ENCODE measurements at regions not wholly inside any gene's neighbourhood (a gene's known extent, or its start where the extent isn't known, plus 50 kb on each side); places are given as distances from the start of the nearest gene placed in this dataset.
"Not testable (repeated sequence)": the region's sequence is repeated elsewhere in the genome, so short reads cannot be mapped to it uniquely, and the experiment has no call there.

GRCh38 chr15:31725619-31726018 is 304.7 kb upstream of the CHRNA7 start:
- peaks cover 10 to 13% of the 10 kb centered on the region in 2 donors for H3K27me3 Mint-ChIP-seq
- H3K4me3 ChIP-seq (ENCODE audit: low read length in 2 of 2); H3K4me1 ChIP-seq (ENCODE audit: insufficient read depth, low read length); intact Hi-C loops (cut with micrococcal nuclease); H3K27ac Mint-ChIP-seq; POLR2A ChIA-PET (ENCODE audit: partially characterized antibody); H3K27ac ChIP-seq (ENCODE audit: low read depth, low read length); H3K4me3 Mint-ChIP-seq; H3K4me1 Mint-ChIP-seq; DNase-seq; H3K36me3 Mint-ChIP-seq; CTCF ChIA-PET (ENCODE audit: partially characterized antibody); H3K9me3 ChIP-seq (ENCODE audit: control insufficient read depth in 1 of 2, low read length in 2 of 2); H3K27me3 ChIP-seq (ENCODE audit: insufficient read depth, low read length); H3K36me3 ChIP-seq (ENCODE audit: insufficient read depth, low read length): not testable (repeated sequence)
- peaks cover 0 to 13% (median 5%) of the 10 kb centered on the region in 8 donors for H3K9me3 Mint-ChIP-seq

GRCh38 chr15:31727612-31728011 is 302.7 kb upstream of the CHRNA7 start:
- ChIA-PET POLR2A (ENCODE audit: partially characterized antibody) (no interaction called here), CTCF (ENCODE audit: partially characterized antibody) (no interaction called here)
- Mint-ChIP-seq H3K36me3 (no peaks in the 10 kb centered on the region), H3K4me1 (no peaks in the 10 kb centered on the region), H3K27ac (no peak overlapping the region), H3K27me3 (peaks cover 21 to 24% of the 10 kb centered on the region in 2 donors), H3K4me3 (no peak overlapping the region), H3K9me3 (peaks cover 2 to 21% (median 7%) of the 10 kb centered on the region in 8 donors)
- Histone ChIP-seq H3K27ac (ENCODE audit: low read depth, low read length) (no peak overlapping the region), H3K4me1 (ENCODE audit: insufficient read depth, low read length) (no peaks in the 10 kb centered on the region), H3K36me3 (ENCODE audit: insufficient read depth, low read length) (no peaks in the 10 kb centered on the region), H3K27me3 (ENCODE audit: insufficient read depth, low read length) (no peaks in the 10 kb centered on the region), H3K4me3 (ENCODE audit: low read length in 2 of 2) (no peak overlapping the region), H3K9me3 (ENCODE audit: control insufficient read depth in 1 of 2, low read length in 2 of 2) (no peaks in the 10 kb centered on the region)
- intact Hi-C loops (cut with micrococcal nuclease) = no loop called here
- DNase-seq = no peak

- Mint-ChIP-seq H3K27me3 (peaks cover 17 to 27% of the 10 kb centered on the region in 2 donors), H3K9me3 (peaks cover 3 to 33% (median 20%) of the 10 kb centered on the region in 8 donors), H3K4me3 (no peak overlapping the region), H3K27ac (no peak overlapping the region), H3K36me3 (no peaks in the 10 kb centered on the region), H3K4me1 (no peaks in the 10 kb centered on the region)
- H3K36me3 ChIP-seq (ENCODE audit: insufficient read depth, low read length) = no peaks in the 10 kb centered on the region
- H3K27ac ChIP-seq (ENCODE audit: low read depth, low read length) = no peak overlapping the region
- H3K4me1 ChIP-seq (ENCODE audit: insufficient read depth, low read length) = no peaks in the 10 kb centered on the region
- no peak for DNase-seq
- intact Hi-C loops (cut with micrococcal nuclease) = no loop called here
- no peaks in the 10 kb centered on the region for H3K9me3 ChIP-seq (ENCODE audit: control insufficient read depth in 1 of 2, low read length in 2 of 2)
- no peaks in the 10 kb centered on the region for H3K27me3 ChIP-seq (ENCODE audit: insufficient read depth, low read length)
- ChIA-PET POLR2A (ENCODE audit: partially characterized antibody) (no interaction called here), CTCF (ENCODE audit: partially characterized antibody) (no interaction called here)
- no peak overlapping the region for H3K4me3 ChIP-seq (ENCODE audit: low read length in 2 of 2)
Measured at GRCh38 chr15:31732726-31733125, 297.6 kb upstream of the CHRNA7 start.

GRCh38 chr15:31733424-31733823 is 296.9 kb upstream of the CHRNA7 start:
- no peak overlapping the region for H3K4me3 Mint-ChIP-seq
- ChIA-PET POLR2A (ENCODE audit: partially characterized antibody) (no interaction called here), CTCF (ENCODE audit: partially characterized antibody) (no interaction called here)
- H3K4me1 ChIP-seq (ENCODE audit: insufficient read depth, low read length) = no peaks in the 10 kb centered on the region
- intact Hi-C loops (cut with micrococcal nuclease) = no loop called here
- no peak for DNase-seq
- no peaks in the 10 kb centered on the region for H3K4me1 Mint-ChIP-seq
- H3K27me3 Mint-ChIP-seq = peaks cover 19 to 27% of the 10 kb centered on the region in 2 donors
- no peak overlapping the region for H3K27ac ChIP-seq (ENCODE audit: low read depth, low read length)
- no peaks in the 10 kb centered on the region for H3K27me3 ChIP-seq (ENCODE audit: insufficient read depth, low read length)
- no peak overlapping the region for H3K4me3 ChIP-seq (ENCODE audit: low read length in 2 of 2)
- no peak overlapping the region for H3K27ac Mint-ChIP-seq
- H3K36me3 ChIP-seq (ENCODE audit: insufficient read depth, low read length) = no peaks in the 10 kb centered on the region
- no peaks in the 10 kb centered on the region for H3K36me3 Mint-ChIP-seq
- H3K9me3 Mint-ChIP-seq = peaks cover 3 to 37% (median 19%) of the 10 kb centered on the region in 8 donors
- H3K9me3 ChIP-seq (ENCODE audit: control insufficient read depth in 1 of 2, low read length in 2 of 2) = no peaks in the 10 kb centered on the region

- peaks cover 2 to 3% of the 10 kb centered on the region in 2 donors for H3K36me3 Mint-ChIP-seq
- Histone ChIP-seq H3K4me3 (ENCODE audit: low read length in 2 of 2) (no peak overlapping the region), H3K27ac (ENCODE audit: low read depth, low read length) (no peak overlapping the region), H3K36me3 (ENCODE audit: insufficient read depth, low read length) (no peaks in the 10 kb centered on the region), H3K9me3 (ENCODE audit: control insufficient read depth in 1 of 2, low read length in 2 of 2) (peaks cover 0 to 4% of the 10 kb centered on the region in 2 donors), H3K27me3 (ENCODE audit: insufficient read depth, low read length) (no peaks in the 10 kb centered on the region), H3K4me1 (ENCODE audit: insufficient read depth, low read length) (no peaks in the 10 kb centered on the region)
- H3K27ac Mint-ChIP-seq = no peak overlapping the region
- DNase-seq = no peak
- ChIA-PET CTCF (ENCODE audit: partially characterized antibody) (no interaction called here), POLR2A (ENCODE audit: partially characterized antibody) (no interaction called here)
- peaks cover 3 to 4% of the 10 kb centered on the region in 2 donors for H3K27me3 Mint-ChIP-seq
- H3K4me1 Mint-ChIP-seq = no peaks in the 10 kb centered on the region
- no peak overlapping the region for H3K4me3 Mint-ChIP-seq
- peaks cover 3 to 48% (median 30%) of the 10 kb centered on the region in 8 donors for H3K9me3 Mint-ChIP-seq
- intact Hi-C loops (cut with micrococcal nuclease) = no loop called here
Measured at GRCh38 chr15:31740203-31740602, 290.1 kb upstream of the CHRNA7 start.

- Histone ChIP-seq H3K4me1 (ENCODE audit: insufficient read depth, low read length) (no peaks in the 10 kb centered on the region), H3K27ac (ENCODE audit: low read depth, low read length) (no peak overlapping the region), H3K27me3 (ENCODE audit: insufficient read depth, low read length) (no peaks in the 10 kb centered on the region), H3K4me3 (ENCODE audit: low read length in 2 of 2) (no peak overlapping the region), H3K36me3 (ENCODE audit: insufficient read depth, low read length) (no peaks in the 10 kb centered on the region), H3K9me3 (ENCODE audit: control insufficient read depth in 1 of 2, low read length in 2 of 2) (peaks cover 0 to 4% of the 10 kb centered on the region in 2 donors)
- no peak overlapping the region for H3K4me3 Mint-ChIP-seq
- POLR2A ChIA-PET (ENCODE audit: partially characterized antibody) = no interaction called here
- peaks cover 4 to 44% (median 22%) of the 10 kb centered on the region in 8 donors for H3K9me3 Mint-ChIP-seq
- CTCF ChIA-PET (ENCODE audit: partially characterized antibody) = no interaction called here
- no peak overlapping the region for H3K27ac Mint-ChIP-seq
- no peaks in the 10 kb centered on the region for H3K36me3 Mint-ChIP-seq
- H3K27me3 Mint-ChIP-seq = peaks cover 0 to 4% of the 10 kb centered on the region in 2 donors
- intact Hi-C loops (cut with micrococcal nuclease) = no loop called here
- H3K4me1 Mint-ChIP-seq = no peaks in the 10 kb centered on the region
- DNase-seq = no peak
Measured at GRCh38 chr15:31745841-31746240, 284.5 kb upstream of the CHRNA7 start.

GRCh38 chr15:31752065-31752762 is 278.1 kb upstream of the CHRNA7 start:
- H3K27ac ChIP-seq (ENCODE audit: low read depth, low read length) = no peak overlapping the region
- ChIA-PET POLR2A (ENCODE audit: partially characterized antibody) (no interaction called here), CTCF (ENCODE audit: partially characterized antibody) (no interaction called here)
- Mint-ChIP-seq H3K36me3 (no peaks in the 10 kb centered on the region), H3K27ac (no peak overlapping the region), H3K27me3 (peaks cover 0 to 12% of the 10 kb centered on the region in 2 donors), H3K4me3 (no peak overlapping the region), H3K4me1 (no peaks in the 10 kb centered on the region), H3K9me3 (peaks cover 0 to 13% (median 2%) of the 10 kb centered on the region in 8 donors)
- no peaks in the 10 kb centered on the region for H3K4me1 ChIP-seq (ENCODE audit: insufficient read depth, low read length)
- no peak overlapping the region for H3K4me3 ChIP-seq (ENCODE audit: low read length in 2 of 2)
- intact Hi-C loops (cut with micrococcal nuclease) = no loop called here
- H3K36me3 ChIP-seq (ENCODE audit: insufficient read depth, low read length) = no peaks in the 10 kb centered on the region
- no peak for DNase-seq
- H3K27me3 ChIP-seq (ENCODE audit: insufficient read depth, low read length) = no peaks in the 10 kb centered on the region
- H3K9me3 ChIP-seq (ENCODE audit: control insufficient read depth in 1 of 2, low read length in 2 of 2) = no peaks in the 10 kb centered on the region
